Astrocyte of the spinal cord (primary cell): ENCODE measurements at regions not wholly inside any gene's neighbourhood (a gene's known extent, or its start where the extent isn't known, plus 50 kb on each side); places are given as distances from the start of the nearest gene placed in this dataset.

ENCODE experiments used
- DNase-seq: peaks from one replicate; pipeline ENCODE4 v3.0.0; 2011; ENCODE audit warnings: low read depth, low spot score
- H3K4me3 ChIP-seq: 2 replicates; pipeline ENCODE4 v1.5.1; 2011; ENCODE audit warnings: low read depth, mild to moderate bottlenecking, low read length, moderate library complexity
- CTCF ChIP-seq: IDR thresholded peaks from 2 replicates; pipeline ENCODE4 v1.5.1; 2012; ENCODE audit warnings: low read depth, mild to moderate bottlenecking, low read length, inconsistent platforms
- in situ Hi-C: cut with HindIII; loops from 2 replicates; pipeline ENCODE4 v1.10.0; 2017; ENCODE audit warnings: low sequenced_read_pairs

GRCh38 chr4:18314731-18315130 is 293.2 kb upstream of the LCORL start:
- no peak for DNase-seq
- TF ChIP-seq CTCF: no peak
- no peak overlapping the region for H3K4me3 ChIP-seq
- in situ Hi-C loops: no loop called here

- no peak for DNase-seq
- no peak for TF ChIP-seq CTCF
- in situ Hi-C loops: no loop called here
- H3K4me3 ChIP-seq: no peak overlapping the region
Measured at GRCh38 chr4:18297684-18298083, 276.1 kb upstream of the LCORL start.

GRCh38 chr4:18296411-18296810 is 274.9 kb upstream of the LCORL start:
- DNase-seq: no peak
- TF ChIP-seq CTCF: no peak
- H3K4me3 ChIP-seq: no peak overlapping the region
- in situ Hi-C loops: no loop called here

- no peak for TF ChIP-seq CTCF
- in situ Hi-C loops: no loop called here
- H3K4me3 ChIP-seq: no peak overlapping the region
- no peak for DNase-seq
Measured at GRCh38 chr4:18294846-18295245, 273.3 kb upstream of the LCORL start.

GRCh38 chr4:18294021-18294420 is 272.5 kb upstream of the LCORL start:
- in situ Hi-C loops: no loop called here
- TF ChIP-seq CTCF: no peak
- no peak overlapping the region for H3K4me3 ChIP-seq
- no peak for DNase-seq

- no peak for TF ChIP-seq CTCF
- in situ Hi-C loops: no loop called here
Measured at GRCh38 chr4:18292411-18292810, 270.9 kb upstream of the LCORL start.

GRCh38 chr4:18291981-18292380 is 270.4 kb upstream of the LCORL start:
- no peak overlapping the region for H3K4me3 ChIP-seq
- in situ Hi-C loops: no loop called here
- no peak for TF ChIP-seq CTCF
- no peak for DNase-seq

More at GRCh38 chr4:18292411-18292810, 270.9 kb upstream of the LCORL start:
- no peak for DNase-seq
- no peak overlapping the region for H3K4me3 ChIP-seq
